Right lobe of liver (tissue), 6 donors: ENCODE measurements at regions not wholly inside any gene's neighbourhood (a gene's known extent, or its start where the extent isn't known, plus 50 kb on each side); places are given as distances from the start of the nearest gene placed in this dataset.

Experiments
- ATAC-seq, 4 donors: fragments of 200-7000 bp; cut with Tn5 transposase; one replicate each; pipeline ENCODE4 v1.9.1; 2020; ENCODE audit warnings: mild to moderate bottlenecking in 4 of 4, moderate library complexity in 4 of 4
- DNase-seq, 3 donors: peaks; one replicate each; pipeline ENCODE4 v3.0.0-alpha.2; 2020
- H3K27ac ChIP-seq, 3 donors: fragments of 200-600 bp; one replicate each; pipeline ENCODE4 v1.8.0; 2022
- H3K27me3 ChIP-seq, 2 donors: fragments of 200-600 bp; one replicate each; pipeline ENCODE4 v1.8.0; 2022
- H3K36me3 ChIP-seq, 4 donors: fragments of 200-600 bp; sonication (generic) in 1 of 4; one replicate each; pipeline versions ENCODE4 v1.5.1 to v1.8.0; 2017 to 2022; ENCODE audit warnings: control low read depth in 1 of 4
- H3K4me1 ChIP-seq, 4 donors: fragments of 200-600 bp; sonication (generic) in 1 of 4; one replicate each; pipeline versions ENCODE4 v1.5.1 to v1.8.0; 2017 to 2022; ENCODE audit warnings: control low read depth in 1 of 4
- H3K4me3 ChIP-seq, 3 donors: fragments of 200-600 bp; one replicate each; pipeline ENCODE4 v1.8.0; 2022
- H3K9me3 ChIP-seq, 4 donors: fragments of 200-600 bp; sonication (generic) in 1 of 4; one replicate each; pipeline versions ENCODE4 v1.5.1 to v1.8.0; 2017 to 2022; ENCODE audit warnings: control low read depth in 1 of 4
- CTCF ChIP-seq, 4 donors: fragments of 200-600 bp in 3 of 4; fragments of 450-650 bp in 1 of 4; IDR thresholded peaks; one replicate each; pipeline versions ENCODE4 v1.5.1 to v1.8.0; 2016 to 2022; ENCODE audit warnings: antibody characterized with exemption in 4 of 4, mild to moderate bottlenecking in 2 of 4
- POLR2A ChIP-seq: fragments of 450-650 bp; IDR thresholded peaks from one replicate; pipeline ENCODE4 v1.6.1; 2017; ENCODE audit warnings: antibody characterized with exemption, mild to moderate bottlenecking
- whole genome bisulfite sequencing: methylation state at CpG from one replicate; pipeline ENCODE4 v1.1.6; 2018; ENCODE audit warnings: low coverage, low lambda C conversion rate; ENCODE audit not compliant: insufficient coverage; ENCODE audit errors: missing lambda C conversion rate; 5-methylcytosine and 5-hydroxymethylcytosine counted together
- intact Hi-C, 2 donors: fragments of 100-400 bp; cut with DNase I; formaldehyde crosslinking; loops; one replicate each; pipeline versions ENCODE4 v1.11.2 to v1.14.1; 2022
- donor health status: DM: no; HTN: yes; CAD: no.
- donor health status: DM: no; HTN: no; CAD: no.
- donor health status: DM: no; HTN: no; CAD: no.
- donor health status: DM: no; HTN: yes; CAD: no.
- donor health status: DM: no; HTN: yes; CAD: no.

- DNase-seq (no peak), ATAC-seq (peak; percentile 25 to 61 (median 44))
- intact Hi-C loops = no loop called here
Observed at GRCh38 chr14:96739200-96739910, 57.8 kb upstream of the VRK1 start.

GRCh38 chr14:96741151-96741977, 55.8 kb upstream of the VRK1 start:
- WGBS = 2% methylated on average over 30 of the region's 62 CpGs
- Histone ChIP-seq H3K9me3 (no peaks in the 10 kb centered on the region), H3K4me3 (peak overlapping the region in 2 of 3 donors; percentile 23 to 40), H3K36me3 (no peaks in the 10 kb centered on the region), H3K4me1 (peaks cover 0 to 8% (median 4%) of the 10 kb centered on the region in 4 donors), H3K27me3 (peaks cover 0 to 4% of the 10 kb centered on the region in 2 donors), H3K27ac (no peak overlapping the region)
- peak; percentile 77 to 93 (median 88) for TF ChIP-seq CTCF (IDR thresholded peaks at IDR 0.05)
- no peak for TF ChIP-seq POLR2A
- ATAC-seq (peak; percentile 90 to 98 (median 97)), DNase-seq (peak; percentile 62 to 75 (median 65))
- intact Hi-C loops = loop anchor here in 1 of 2 donors (5.0 kb wide), 1 partner anchor 174 kb away; no protein-coding TSS in a partner anchor

More at GRCh38 chr14:96739200-96739910, 57.8 kb upstream of the VRK1 start:
- Histone ChIP-seq H3K27me3 (peaks cover 0 to 4% of the 10 kb centered on the region in 2 donors), H3K27ac (no peak overlapping the region), H3K4me3 (no peak overlapping the region), H3K4me1 (peaks cover 0 to 8% (median 4%) of the 10 kb centered on the region in 4 donors), H3K36me3 (no peaks in the 10 kb centered on the region), H3K9me3 (no peaks in the 10 kb centered on the region)
- WGBS = 35% methylated on average over 14 of the region's 14 CpGs
- TF ChIP-seq POLR2A (no peak), CTCF (IDR thresholded peaks at IDR 0.05) (no peak)

GRCh38 chr14:96744262-96744661, 52.9 kb upstream of the VRK1 start:
- 35% methylated on average over 5 of the region's 7 CpGs for WGBS
- H3K4me1 ChIP-seq = peaks cover 0 to 8% (median 4%) of the 10 kb centered on the region in 4 donors
- no peaks in the 10 kb centered on the region for H3K27me3 ChIP-seq
- no peaks in the 10 kb centered on the region for H3K9me3 ChIP-seq
- TF ChIP-seq CTCF (IDR thresholded peaks at IDR 0.05) = no peak
- no peak for TF ChIP-seq POLR2A
- DNase-seq (no peak), ATAC-seq (no peak)
- no peaks in the 10 kb centered on the region for H3K36me3 ChIP-seq
- no peak overlapping the region for H3K4me3 ChIP-seq
- no peak overlapping the region for H3K27ac ChIP-seq
- intact Hi-C loops = loop anchor here in 1 of 2 donors (5.0 kb wide), 1 partner anchor 177 kb away; no protein-coding TSS in a partner anchor

GRCh38 chr14:96745500-96746051, 51.6 kb upstream of the VRK1 start:
- Histone ChIP-seq H3K36me3 (no peaks in the 10 kb centered on the region), H3K4me1 (peaks cover 0 to 8% (median 4%) of the 10 kb centered on the region in 4 donors), H3K9me3 (no peaks in the 10 kb centered on the region), H3K27me3 (no peaks in the 10 kb centered on the region), H3K4me3 (no peak overlapping the region), H3K27ac (no peak overlapping the region)
- no peak for TF ChIP-seq CTCF (IDR thresholded peaks at IDR 0.05)
- no peak for TF ChIP-seq POLR2A
- ATAC-seq = no peak
- intact Hi-C loops = no loop called here
- no peak for DNase-seq
- WGBS = 49% methylated on average over 2 of the region's 4 CpGs
